Parathyroid adenoma (tissue), 2 donors: ENCODE measurements at regions not wholly inside any gene's neighbourhood (a gene's known extent, or its start where the extent isn't known, plus 50 kb on each side); places are given as distances from the start of the nearest gene placed in this dataset.

Experiments
- H2AFZ ChIP-seq: fragments of 300-600 bp; sonication (generic); one replicate; pipeline ENCODE4 v1.7.0; 2017; ENCODE audit warnings: antibody characterized with exemption, mild to moderate bottlenecking
- H3K27ac ChIP-seq: fragments of 300-600 bp; sonication (generic); one replicate; pipeline ENCODE4 v1.7.0; 2017
- H3K27me3 ChIP-seq: fragments of 300-600 bp; sonication (generic); one replicate; pipeline ENCODE4 v1.7.0; 2017; ENCODE audit warnings: low read length; ENCODE audit not compliant: control insufficient read depth, insufficient read depth
- H3K36me3 ChIP-seq: fragments of 300-600 bp; sonication (generic); one replicate; pipeline ENCODE4 v1.7.0; 2017; ENCODE audit warnings: low read length; ENCODE audit not compliant: control insufficient read depth, insufficient read depth
- H3K4me1 ChIP-seq: fragments of 300-600 bp; sonication (generic); one replicate; pipeline ENCODE4 v1.7.0; 2017; ENCODE audit warnings: control low read depth
- H3K4me2 ChIP-seq: fragments of 300-600 bp; sonication (generic); one replicate; pipeline ENCODE4 v1.7.0; 2017; ENCODE audit warnings: low read length
- H3K4me3 ChIP-seq: fragments of 300-600 bp; sonication (generic); one replicate; pipeline ENCODE4 v1.7.0; 2017; ENCODE audit warnings: low read depth, low read length
- H3K79me2 ChIP-seq: fragments of 300-600 bp; sonication (generic); one replicate; pipeline ENCODE4 v1.7.0; 2017; ENCODE audit warnings: control low read depth
- H3K9ac ChIP-seq: fragments of 300-600 bp; sonication (generic); one replicate; pipeline ENCODE4 v1.7.0; 2017; ENCODE audit warnings: mild to moderate bottlenecking
- H3K9me3 ChIP-seq: fragments of 300-600 bp; sonication (generic); one replicate; pipeline ENCODE4 v1.7.0; 2017; ENCODE audit warnings: low read length; ENCODE audit not compliant: control insufficient read depth
- CTCF ChIP-seq: fragments of 300-600 bp; sonication (generic); IDR thresholded peaks from one replicate; pipeline ENCODE4 v1.7.0; 2017; ENCODE audit warnings: antibody characterized with exemption, mild to moderate bottlenecking
- donor health status: primary hyperparathyroidism.

- H3K79me2 ChIP-seq: no peaks in the 10 kb centered on the region
- no peak overlapping the region for H3K27ac ChIP-seq
- H3K4me2 ChIP-seq: no peak overlapping the region
- TF ChIP-seq CTCF: no peak
- no peak overlapping the region for H3K4me3 ChIP-seq
- no peaks in the 10 kb centered on the region for H3K4me1 ChIP-seq
- no peak overlapping the region for H3K9ac ChIP-seq
- H3K36me3 ChIP-seq: no peaks in the 10 kb centered on the region
- H3K27me3 ChIP-seq: no peaks in the 10 kb centered on the region
- H2AFZ ChIP-seq: no peak overlapping the region
- no peaks in the 10 kb centered on the region for H3K9me3 ChIP-seq
These were observed 210.4 kb upstream of the CSF3R start for GRCh38 chr1:36693161-36693525.

- Histone ChIP-seq H3K27me3 (no peaks in the 10 kb centered on the region), H3K9me3 (no peaks in the 10 kb centered on the region), H3K79me2 (no peaks in the 10 kb centered on the region), H3K36me3 (no peaks in the 10 kb centered on the region), H3K4me3 (no peak overlapping the region), H2AFZ (no peak overlapping the region), H3K9ac (no peak overlapping the region), H3K4me2 (no peak overlapping the region), H3K4me1 (no peaks in the 10 kb centered on the region), H3K27ac (no peak overlapping the region)
- TF ChIP-seq CTCF: no peak
These were observed 209.9 kb upstream of the CSF3R start for GRCh38 chr1:36692465-36693160.

DNA sequence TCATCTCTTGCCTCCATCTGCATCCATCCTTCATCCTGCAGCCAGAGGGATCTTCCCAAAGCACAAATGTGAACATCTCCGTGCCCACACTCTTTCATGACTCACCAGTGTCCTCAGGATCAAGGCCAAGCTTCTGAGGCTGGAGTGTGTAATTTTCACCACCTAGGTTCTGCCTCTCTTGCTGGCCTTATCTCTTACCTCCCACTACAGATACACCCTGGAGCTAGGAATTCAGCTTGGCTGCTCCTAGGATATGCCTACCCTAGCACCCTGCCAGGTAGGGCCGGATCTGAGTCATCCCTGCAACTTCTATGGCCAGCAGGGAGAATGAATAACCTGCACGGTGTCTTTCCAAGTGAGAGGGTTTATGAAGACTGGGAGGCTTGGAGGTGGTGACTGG, 208.7 kb upstream of the CSF3R start:
- Histone ChIP-seq H3K4me3 (no peak overlapping the region), H3K27ac (no peak overlapping the region), H3K36me3 (no peaks in the 10 kb centered on the region), H3K4me2 (no peak overlapping the region), H3K4me1 (no peaks in the 10 kb centered on the region), H3K27me3 (no peaks in the 10 kb centered on the region), H3K79me2 (no peaks in the 10 kb centered on the region), H3K9ac (no peak overlapping the region), H3K9me3 (no peaks in the 10 kb centered on the region), H2AFZ (no peak overlapping the region)
- TF ChIP-seq CTCF: no peak

- Histone ChIP-seq H3K4me1 (no peaks in the 10 kb centered on the region), H3K4me3 (no peak overlapping the region), H3K9ac (no peak overlapping the region), H3K9me3 (no peaks in the 10 kb centered on the region), H3K27ac (no peak overlapping the region), H2AFZ (no peak overlapping the region), H3K79me2 (no peaks in the 10 kb centered on the region), H3K27me3 (no peaks in the 10 kb centered on the region), H3K4me2 (no peak overlapping the region), H3K36me3 (no peaks in the 10 kb centered on the region)
- TF ChIP-seq CTCF: no peak
These were observed 207.3 kb upstream of the CSF3R start for GRCh38 chr1:36689992-36690391.

- Histone ChIP-seq H3K4me1 (no peaks in the 10 kb centered on the region), H3K27ac (no peak overlapping the region), H3K79me2 (no peaks in the 10 kb centered on the region), H3K27me3 (no peaks in the 10 kb centered on the region), H2AFZ (no peak overlapping the region), H3K9me3 (no peaks in the 10 kb centered on the region), H3K36me3 (no peaks in the 10 kb centered on the region), H3K4me3 (no peak overlapping the region), H3K4me2 (no peak overlapping the region), H3K9ac (no peak overlapping the region)
- no peak for TF ChIP-seq CTCF
These were observed 204.6 kb upstream of the CSF3R start for GRCh38 chr1:36687312-36687711.
